IPS-20b (cell line): ENCODE measurements at regions not wholly inside any gene's neighbourhood (a gene's known extent, or its start where the extent isn't known, plus 50 kb on each side); places are given as distances from the start of the nearest gene placed in this dataset.

ENCODE experiments used
- H3K27ac ChIP-seq: one replicate; pipeline ENCODE4 v1.5.1; 2013; ENCODE audit warnings: low read length
- H3K27me3 ChIP-seq: 2 replicates; pipeline ENCODE4 v1.6.1; 2013; ENCODE audit warnings: mild to moderate bottlenecking, low read length, inconsistent platforms; ENCODE audit not compliant: insufficient read depth
- H3K36me3 ChIP-seq: 2 replicates; pipeline ENCODE4 v1.6.1; 2013; ENCODE audit warnings: low read depth, mild to moderate bottlenecking, inconsistent platforms, low read length, moderate library complexity; ENCODE audit not compliant: insufficient read depth
- H3K4me1 ChIP-seq: 2 replicates; pipeline ENCODE4 v1.6.1; 2013; ENCODE audit warnings: mild to moderate bottlenecking, control low read depth, inconsistent platforms, low read length, moderate library complexity; ENCODE audit not compliant: insufficient read depth
- H3K4me3 ChIP-seq: 2 replicates; pipeline ENCODE4 v1.5.1; 2013; ENCODE audit warnings: mild to moderate bottlenecking, low read length, inconsistent platforms
- H3K9ac ChIP-seq: 2 replicates; pipeline ENCODE4 v1.6.1; 2013; ENCODE audit warnings: low read depth, mild to moderate bottlenecking, inconsistent platforms, low read length, moderate library complexity
- H3K9me3 ChIP-seq: 2 replicates; pipeline ENCODE4 v1.6.1; 2013; ENCODE audit warnings: mild to moderate bottlenecking, low read depth, low read length, inconsistent platforms; ENCODE audit not compliant: insufficient read depth

GRCh38 chr5:14068136-14068535 is 75.0 kb upstream of the TRIO start:
- no peaks in the 10 kb centered on the region for H3K27me3 ChIP-seq
- H3K36me3 ChIP-seq = no peaks in the 10 kb centered on the region
- H3K4me1 ChIP-seq = no peaks in the 10 kb centered on the region
- no peak overlapping the region for H3K4me3 ChIP-seq
- H3K27ac ChIP-seq = no peak overlapping the region
- no peak overlapping the region for H3K9ac ChIP-seq
- no peaks in the 10 kb centered on the region for H3K9me3 ChIP-seq

GRCh38 chr5:14066326-14066725 is 76.8 kb upstream of the TRIO start:
- H3K4me1 ChIP-seq = no peaks in the 10 kb centered on the region
- H3K27ac ChIP-seq = no peak overlapping the region
- no peaks in the 10 kb centered on the region for H3K9me3 ChIP-seq
- no peaks in the 10 kb centered on the region for H3K27me3 ChIP-seq
- no peak overlapping the region for H3K9ac ChIP-seq
- no peaks in the 10 kb centered on the region for H3K36me3 ChIP-seq
- no peak overlapping the region for H3K4me3 ChIP-seq

- no peak overlapping the region for H3K4me3 ChIP-seq
Observed at GRCh38 chr5:14064841-14065240, 78.3 kb upstream of the TRIO start.

GRCh38 chr5:14063691-14064090 is 79.5 kb upstream of the TRIO start:
- no peaks in the 10 kb centered on the region for H3K36me3 ChIP-seq
- H3K9me3 ChIP-seq = no peaks in the 10 kb centered on the region
- no peaks in the 10 kb centered on the region; the same call in 1 of the 2 replicates for H3K4me1 ChIP-seq
- H3K9ac ChIP-seq = no peak overlapping the region
- H3K27me3 ChIP-seq = no peaks in the 10 kb centered on the region
- no peak overlapping the region for H3K27ac ChIP-seq
- H3K4me3 ChIP-seq = no peak overlapping the region

More at GRCh38 chr5:14064841-14065240, 78.3 kb upstream of the TRIO start:
- Histone ChIP-seq H3K9me3 (no peaks in the 10 kb centered on the region), H3K27ac (no peak overlapping the region), H3K9ac (no peak overlapping the region), H3K36me3 (no peaks in the 10 kb centered on the region), H3K4me1 (no peaks in the 10 kb centered on the region), H3K27me3 (no peaks in the 10 kb centered on the region)

GRCh38 chr5:14063138-14063537 is 80.0 kb upstream of the TRIO start:
- Histone ChIP-seq H3K9me3 (no peaks in the 10 kb centered on the region), H3K4me3 (no peak overlapping the region), H3K9ac (no peak overlapping the region), H3K4me1 (no peaks in the 10 kb centered on the region; the same call in 1 of the 2 replicates), H3K27ac (no peak overlapping the region), H3K27me3 (no peaks in the 10 kb centered on the region), H3K36me3 (no peaks in the 10 kb centered on the region)

- H3K9ac ChIP-seq = no peak overlapping the region
- no peak overlapping the region for H3K27ac ChIP-seq
- no peaks in the 10 kb centered on the region for H3K36me3 ChIP-seq
- H3K4me1 ChIP-seq = no peaks in the 10 kb centered on the region; the same call in 1 of the 2 replicates
- no peaks in the 10 kb centered on the region for H3K9me3 ChIP-seq
- H3K27me3 ChIP-seq = no peaks in the 10 kb centered on the region
- H3K4me3 ChIP-seq = no peak overlapping the region
Observed at GRCh38 chr5:14062178-14062577, 81.0 kb upstream of the TRIO start.

- H3K9me3 ChIP-seq = no peaks in the 10 kb centered on the region
- H3K36me3 ChIP-seq = no peaks in the 10 kb centered on the region
- no peaks in the 10 kb centered on the region for H3K27me3 ChIP-seq
- H3K4me3 ChIP-seq = no peak overlapping the region
- H3K27ac ChIP-seq = no peak overlapping the region
- no peaks in the 10 kb centered on the region; the same call in 1 of the 2 replicates for H3K4me1 ChIP-seq
- H3K9ac ChIP-seq = no peak overlapping the region
Observed at GRCh38 chr5:14061106-14061505, 82.0 kb upstream of the TRIO start.

- Histone ChIP-seq H3K36me3 (no peaks in the 10 kb centered on the region), H3K4me3 (no peak overlapping the region)
Observed at GRCh38 chr5:14060218-14060617, 82.9 kb upstream of the TRIO start.

GRCh38 chr5:14059810-14060209 is 83.3 kb upstream of the TRIO start:
- Histone ChIP-seq H3K27me3 (no peaks in the 10 kb centered on the region), H3K36me3 (no peaks in the 10 kb centered on the region), H3K9ac (no peak overlapping the region), H3K9me3 (no peaks in the 10 kb centered on the region), H3K27ac (no peak overlapping the region), H3K4me3 (no peak overlapping the region), H3K4me1 (no peaks in the 10 kb centered on the region; the same call in 1 of the 2 replicates)

More at GRCh38 chr5:14060218-14060617, 82.9 kb upstream of the TRIO start:
- H3K9ac ChIP-seq = no peak overlapping the region
- no peaks in the 10 kb centered on the region; the same call in 1 of the 2 replicates for H3K4me1 ChIP-seq
- H3K9me3 ChIP-seq = no peaks in the 10 kb centered on the region
- H3K27me3 ChIP-seq = no peaks in the 10 kb centered on the region
- no peak overlapping the region for H3K27ac ChIP-seq

GRCh38 chr5:14057289-14057688 is 85.9 kb upstream of the TRIO start:
- Histone ChIP-seq H3K4me1 (no peaks in the 10 kb centered on the region; the same call in 1 of the 2 replicates), H3K36me3 (no peaks in the 10 kb centered on the region), H3K9ac (no peak overlapping the region), H3K27me3 (no peaks in the 10 kb centered on the region), H3K27ac (no peak overlapping the region), H3K4me3 (no peak overlapping the region), H3K9me3 (no peaks in the 10 kb centered on the region)

GRCh38 chr5:14056039-14056438 is 87.1 kb upstream of the TRIO start:
- Histone ChIP-seq H3K4me1 (no peaks in the 10 kb centered on the region; the same call in 1 of the 2 replicates), H3K27ac (no peak overlapping the region), H3K4me3 (no peak overlapping the region), H3K9me3 (no peaks in the 10 kb centered on the region), H3K9ac (no peak overlapping the region), H3K27me3 (no peaks in the 10 kb centered on the region), H3K36me3 (no peaks in the 10 kb centered on the region)

- Histone ChIP-seq H3K4me3 (no peak overlapping the region), H3K27ac (no peak overlapping the region), H3K4me1 (no peaks in the 10 kb centered on the region; the same call in 1 of the 2 replicates), H3K27me3 (no peaks in the 10 kb centered on the region), H3K9me3 (no peaks in the 10 kb centered on the region), H3K9ac (no peak overlapping the region), H3K36me3 (no peaks in the 10 kb centered on the region)
Observed at GRCh38 chr5:14054965-14055963, 87.9 kb upstream of the TRIO start.
